ENCODE measurements at regions not wholly inside any gene's neighbourhood (a gene's known extent, or its start where the extent isn't known, plus 50 kb on each side); places are given as distances from the start of the nearest gene placed in this dataset.

- TF ChIP-seq ZNF19 (tag by site-specific recombination; IDR thresholded peaks at IDR 0.05; ENCODE audit: low read depth) (no peak), ZSCAN30 (tag by site-specific recombination; IDR thresholded peaks at IDR 0.05) (no peak), ZNF302 (tag by site-specific recombination; IDR thresholded peaks at IDR 0.05; ENCODE audit: low read depth) (no peak), AEBP2 (tag by site-specific recombination; IDR thresholded peaks at IDR 0.05; ENCODE audit: borderline replicate concordance) (no peak), ZNF423 (tag by site-specific recombination; IDR thresholded peaks at IDR 0.05) (no peak), ZFHX2 (tag by site-specific recombination; conservative IDR thresholded peaks at IDR 0.05) (no peak), ZNF623 (tag by site-specific recombination; IDR thresholded peaks at IDR 0.05) (no peak)
Measured at GRCh38 chr2:204239411-204240165, 303.0 kb downstream of the ICOS start (continued).

DNA sequence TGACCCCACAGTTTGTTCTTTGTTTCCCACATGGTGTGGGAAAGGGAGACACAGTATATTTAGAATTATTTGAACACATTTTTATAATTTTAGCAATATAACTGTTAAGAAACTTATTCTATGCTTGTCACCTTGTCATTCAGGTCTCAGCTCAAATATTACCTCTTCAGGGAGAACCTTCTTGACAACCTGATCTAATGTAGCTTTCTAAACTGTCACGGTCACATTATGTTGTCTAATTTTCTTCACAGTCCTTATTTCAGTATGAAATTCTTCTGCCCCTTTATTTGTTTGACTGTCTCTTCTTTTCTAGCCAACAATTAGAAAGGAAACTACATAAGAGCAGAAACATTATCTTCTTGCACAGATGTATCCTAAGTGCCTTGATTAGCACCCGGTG is 304.3 kb upstream of the PARD3B start:
- POLR2A ChIA-PET = no interaction called here
- CTCF ChIA-PET = interaction anchor here (0.8 to 1.1 kb wide), 2 partner anchors 8 to 63 kb away, joined by 3 to 4 read pairs; no protein-coding TSS in a partner anchor
- TF ChIP-seq ZNF555 (tag by site-specific recombination; conservative IDR thresholded peaks at IDR 0.05) (no peak), GLI4 (tag by site-specific recombination; IDR thresholded peaks at IDR 0.05) (no peak), TRIM28 (IDR thresholded peaks at IDR 0.05; ENCODE audit: borderline replicate concordance, low read length) (no peak), ZNF324 (tag by site-specific recombination; IDR thresholded peaks at IDR 0.05) (no peak), WT1 (tag by site-specific recombination; IDR thresholded peaks at IDR 0.05) (no peak), ZNF335 (tag by site-specific recombination; conservative IDR thresholded peaks at IDR 0.05) (no peak), ZNF138 (tag by site-specific recombination; IDR thresholded peaks at IDR 0.05; ENCODE audit: borderline replicate concordance) (no peak), ZNF37A (tag by site-specific recombination; IDR thresholded peaks at IDR 0.05) (no peak)

GRCh38 chr2:204249437-204249836 is 295.8 kb upstream of the PARD3B start:
- ChIA-PET CTCF (interaction anchor here (1.3 to 1.5 kb wide), 2 partner anchors 11 to 13 kb away, joined by 3 to 6 read pairs; no protein-coding TSS in a partner anchor), POLR2A (no interaction called here)
- H3K36me3 ChIP-seq (ENCODE audit: control insufficient read depth in 2 of 2, insufficient read depth in 1 of 2, low read length in 2 of 2) = no peaks in the 10 kb centered on the region
- no peaks in the 10 kb centered on the region for H3K4me1 ChIP-seq (ENCODE audit: control insufficient read depth, insufficient read depth, low read length)
- H3K4me3 ChIP-seq (ENCODE audit: low read depth, low read length) = no peak overlapping the region
- no peak overlapping the region for H3K27ac ChIP-seq (ENCODE audit: extremely low read depth, low read depth, low read length)
- H3K9me3 ChIP-seq (ENCODE audit: control insufficient read depth, insufficient read depth, low read depth, low read length) = no peaks in the 10 kb centered on the region
- peak; percentile 18; the same call in 1 of the 2 replicates for TF ChIP-seq EGR2 (tag by site-specific recombination; IDR thresholded peaks at IDR 0.05; ENCODE audit: low read depth)
- no peak for TF ChIP-seq BCL11A (tag by site-specific recombination; IDR thresholded peaks at IDR 0.05; ENCODE audit: low read depth)
- no peak for TF ChIP-seq BCL6B (tag by site-specific recombination; IDR thresholded peaks at IDR 0.05)
- no peak for TF ChIP-seq KLF7 (tag by site-specific recombination; IDR thresholded peaks at IDR 0.05; ENCODE audit: borderline replicate concordance)
- no peak for TF ChIP-seq ZNF23 (tag by site-specific recombination; IDR thresholded peaks at IDR 0.05; ENCODE audit: borderline replicate concordance)
- TF ChIP-seq OSR2 (tag by site-specific recombination; IDR thresholded peaks at IDR 0.05) = no peak
- TF ChIP-seq ZBTB6 (tag by site-specific recombination; IDR thresholded peaks at IDR 0.05) = no peak
- no peak for TF ChIP-seq YY2 (tag by site-specific recombination; IDR thresholded peaks at IDR 0.05)
- TF ChIP-seq ZNF473 (tag by site-specific recombination; IDR thresholded peaks at IDR 0.05) = no peak
- no peak for TF ChIP-seq IKZF3 (tag by site-specific recombination; IDR thresholded peaks at IDR 0.05)
- TF ChIP-seq ZNF391 (tag by site-specific recombination; IDR thresholded peaks at IDR 0.05; ENCODE audit: borderline replicate concordance, low read depth) = no peak
- 0 out of 2 replicates have a peak, but pooled peaks have one; percentile 18 for TF ChIP-seq ZFHX2 (tag by site-specific recombination; conservative IDR thresholded peaks at IDR 0.05)
- TF ChIP-seq, protein P1, sequence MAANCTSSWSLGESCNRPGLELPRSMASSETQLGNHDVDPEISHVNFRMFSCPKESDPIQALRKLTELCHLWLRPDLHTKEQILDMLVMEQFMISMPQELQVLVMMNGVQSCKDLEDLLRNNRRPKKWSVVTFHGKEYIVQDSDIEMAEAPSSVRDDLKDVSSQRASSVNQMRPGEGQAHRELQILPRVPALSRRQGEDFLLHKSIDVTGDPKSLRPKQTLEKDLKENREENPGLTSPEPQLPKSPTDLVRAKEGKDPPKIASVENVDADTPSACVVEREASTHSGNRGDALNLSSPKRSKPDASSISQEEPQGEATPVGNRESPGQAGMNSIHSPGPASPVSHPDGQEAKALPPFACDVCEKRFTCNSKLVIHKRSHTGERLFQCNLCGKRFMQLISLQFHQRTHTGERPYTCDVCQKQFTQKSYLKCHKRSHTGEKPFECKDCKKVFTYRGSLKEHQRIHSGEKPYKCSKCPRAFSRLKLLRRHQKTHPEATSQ (tag by site-specific recombination; IDR thresholded peaks at IDR 0.05) = no peak
- no peak for TF ChIP-seq ZNF571 (tag by site-specific recombination; IDR thresholded peaks at IDR 0.05)
- TF ChIP-seq ZNF707 (tag by site-specific recombination; IDR thresholded peaks at IDR 0.05) = no peak
- no peak for TF ChIP-seq ZNF426 (tag by site-specific recombination; IDR thresholded peaks at IDR 0.05)

More for the DNA sequence above, 304.3 kb upstream of the PARD3B start:
- no peaks in the 10 kb centered on the region for H3K36me3 ChIP-seq (ENCODE audit: control insufficient read depth in 2 of 2, insufficient read depth in 1 of 2, low read length in 2 of 2)
- H3K4me3 ChIP-seq (ENCODE audit: low read depth, low read length) = no peak overlapping the region
- H3K4me1 ChIP-seq (ENCODE audit: control insufficient read depth, insufficient read depth, low read length) = no peaks in the 10 kb centered on the region
- H3K27ac ChIP-seq (ENCODE audit: extremely low read depth, low read depth, low read length) = no peak overlapping the region
- no peaks in the 10 kb centered on the region for H3K9me3 ChIP-seq (ENCODE audit: control insufficient read depth, insufficient read depth, low read depth, low read length)

Measured in HEK293 (cell line).